Heart left ventricle (tissue), 13 donors: ENCODE measurements at regions not wholly inside any gene's neighbourhood (a gene's known extent, or its start where the extent isn't known, plus 50 kb on each side); places are given as distances from the start of the nearest gene placed in this dataset.

Experiments
- POLR2A ChIP-seq, 2 donors: fragments of 450-650 bp; IDR thresholded peaks; one replicate each; pipeline ENCODE4 v1.6.1; 2017; ENCODE audit warnings: antibody characterized with exemption in 2 of 2, mild to moderate bottlenecking in 2 of 2, moderate library complexity in 2 of 2
- TF ChIP-seq, protein P1 (sequence below), 12 donors: fragments of 200-600 bp; sonication (generic) in 4 of 12; IDR thresholded peaks; one replicate each; pipeline versions ENCODE4 v1.5.0 to v1.8.0; 2018 to 2022; ENCODE audit warnings: antibody characterized with exemption in 12 of 12, mild to moderate bottlenecking in 5 of 12
- donor health status: ischemic (EF 13 %, LVEDD 7.1; RV severe dilation, severe dysfunction).
- donor health status: DM: no; HTN: yes; CAD: no.
- donor health status: DM: no; HTN: no; CAD: no.
- donor health status: ischemic (EF 25% LVEDD 6.9; RV normal size, moderate dysfunction).
- donor health status: ischemic (EF 25% LVEDD 5.7; RV mildly dilated, moderate dysfunction).
- donor health status: ischemic (EF 35%, LVEDD 5.7; RV mildly dilated, moderate dysfunction).
- donor health status: nonischemic (EF 11% LVEDD 7.7; RV severe dilation, severe dysfunction).
- donor health status: DM: yes; HTN: yes; CAD: no.
- donor health status: PGD.
- donor health status: ischemic (EF 29% LVEDD 5.4; RV normal size, mild dysfunction).
- donor health status: nonischemic (EF 23%, LVEDD 6.1; RV moderate dilation, normal function).

DNA sequence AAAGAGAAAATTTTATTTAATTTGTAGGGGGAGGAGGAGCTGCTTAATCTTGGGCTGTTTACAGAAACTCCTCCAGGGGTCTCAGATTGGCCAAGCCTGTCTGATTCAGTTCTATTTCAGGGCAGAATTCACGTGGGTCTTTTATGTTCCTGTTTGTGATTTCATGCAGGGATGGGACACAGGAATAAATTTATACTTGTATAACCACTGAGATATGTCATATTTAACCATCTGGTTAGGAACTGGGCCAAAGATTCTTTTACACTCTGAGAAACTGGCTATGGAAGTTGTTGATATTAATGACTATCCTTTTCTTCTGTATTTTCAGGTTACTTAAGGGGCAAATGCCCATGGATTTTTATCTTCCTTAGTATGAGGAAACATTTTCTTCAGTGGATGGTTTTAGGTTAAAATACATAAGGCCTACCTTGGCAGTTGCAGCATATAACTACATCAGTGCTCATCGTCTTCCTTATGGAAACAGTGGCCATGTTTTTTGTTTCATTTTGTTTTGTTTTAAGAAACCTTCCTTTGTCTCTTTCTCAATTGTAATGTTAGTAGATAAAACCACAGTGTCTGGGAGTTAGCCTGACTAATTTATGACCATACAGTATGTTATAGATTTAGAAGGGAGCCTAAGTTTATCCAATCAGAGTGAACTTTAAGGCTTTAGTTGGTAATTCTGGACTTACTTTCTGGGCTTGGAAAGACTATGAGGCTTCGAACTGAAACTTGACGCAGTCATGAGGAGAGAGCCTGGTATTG, 132.4 kb upstream of the ANO3 start:
- TF ChIP-seq, protein P1, sequence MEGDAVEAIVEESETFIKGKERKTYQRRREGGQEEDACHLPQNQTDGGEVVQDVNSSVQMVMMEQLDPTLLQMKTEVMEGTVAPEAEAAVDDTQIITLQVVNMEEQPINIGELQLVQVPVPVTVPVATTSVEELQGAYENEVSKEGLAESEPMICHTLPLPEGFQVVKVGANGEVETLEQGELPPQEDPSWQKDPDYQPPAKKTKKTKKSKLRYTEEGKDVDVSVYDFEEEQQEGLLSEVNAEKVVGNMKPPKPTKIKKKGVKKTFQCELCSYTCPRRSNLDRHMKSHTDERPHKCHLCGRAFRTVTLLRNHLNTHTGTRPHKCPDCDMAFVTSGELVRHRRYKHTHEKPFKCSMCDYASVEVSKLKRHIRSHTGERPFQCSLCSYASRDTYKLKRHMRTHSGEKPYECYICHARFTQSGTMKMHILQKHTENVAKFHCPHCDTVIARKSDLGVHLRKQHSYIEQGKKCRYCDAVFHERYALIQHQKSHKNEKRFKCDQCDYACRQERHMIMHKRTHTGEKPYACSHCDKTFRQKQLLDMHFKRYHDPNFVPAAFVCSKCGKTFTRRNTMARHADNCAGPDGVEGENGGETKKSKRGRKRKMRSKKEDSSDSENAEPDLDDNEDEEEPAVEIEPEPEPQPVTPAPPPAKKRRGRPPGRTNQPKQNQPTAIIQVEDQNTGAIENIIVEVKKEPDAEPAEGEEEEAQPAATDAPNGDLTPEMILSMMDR (IDR thresholded peaks at IDR 0.05): no peak
- no peak for TF ChIP-seq POLR2A (IDR thresholded peaks at IDR 0.05)
